Activated naive CD4-positive, alpha-beta T cell treated with anti-CD3 and anti-CD28 coated beads for 36 hours (primary cell): ENCODE measurements at regions not wholly inside any gene's neighbourhood (a gene's known extent, or its start where the extent isn't known, plus 50 kb on each side); places are given as distances from the start of the nearest gene placed in this dataset.

Experiments
- CTCF ChIA-PET: fragments of 350-600 bp; sonication (Branson Sonifier 250); formaldehyde crosslinking; loops from one replicate; lab custom pipeline; 2021; ENCODE audit warnings: antibody characterized with exemption; lab: Charles Lee
- DNase-seq: peaks from one replicate; pipeline ENCODE4 v3.0.0-alpha.2; 2020
- H3K27ac Mint-ChIP-seq: one replicate; pipeline ENCODE4 v1.8.0; 2021; ENCODE audit warnings: mild to moderate bottlenecking, mixed read lengths
- H3K27me3 Mint-ChIP-seq: one replicate; pipeline ENCODE4 v1.8.0; 2021; ENCODE audit warnings: low read depth, mixed read lengths
- H3K36me3 Mint-ChIP-seq: one replicate; pipeline ENCODE4 v1.8.0; 2021; ENCODE audit warnings: low read depth, mixed read lengths
- H3K4me1 Mint-ChIP-seq: one replicate; pipeline ENCODE4 v1.8.0; 2021; ENCODE audit warnings: low read depth, mixed read lengths
- H3K4me3 Mint-ChIP-seq: one replicate; pipeline ENCODE4 v1.8.0; 2021; ENCODE audit warnings: mild to moderate bottlenecking, moderate library complexity, mixed read lengths
- H3K9me3 Mint-ChIP-seq: one replicate; pipeline ENCODE4 v1.8.0; 2021; ENCODE audit warnings: mixed read lengths
- intact Hi-C: fragments of 100-400 bp; cut with micrococcal nuclease; formaldehyde crosslinking; loops from one replicate; pipeline ENCODE4 v1.15.1; 2023

DNA sequence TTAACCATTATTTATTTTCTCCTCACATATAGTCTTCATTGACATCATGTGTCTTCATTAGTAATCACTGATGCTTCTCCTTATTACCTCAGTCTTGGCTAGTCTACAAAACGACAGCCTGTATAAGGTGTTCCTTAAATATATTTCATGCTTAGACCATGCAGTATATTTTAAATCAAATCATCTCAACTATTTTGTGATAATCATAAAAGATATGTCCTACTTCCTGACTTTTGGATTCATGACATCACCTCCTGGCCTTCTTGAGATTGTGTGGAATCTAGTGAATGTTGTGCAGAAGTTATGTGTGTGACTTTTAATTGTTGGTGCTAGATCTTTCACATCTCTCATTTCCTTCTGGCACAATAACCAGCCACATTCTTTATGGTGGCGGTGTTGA is 1339.3 kb upstream of the C9orf72 start:
- DNase-seq = no peak
- CTCF ChIA-PET = no interaction called here
- Mint-ChIP-seq H3K4me1 (no peaks in the 10 kb centered on the region), H3K4me3 (no peak overlapping the region), H3K27ac (no peak overlapping the region), H3K36me3 (no peaks in the 10 kb centered on the region), H3K27me3 (no peaks in the 10 kb centered on the region), H3K9me3 (no peaks in the 10 kb centered on the region)
- intact Hi-C loops = no loop called here

- intact Hi-C loops = no loop called here
- Mint-ChIP-seq H3K27me3 (no peaks in the 10 kb centered on the region), H3K36me3 (no peaks in the 10 kb centered on the region), H3K27ac (no peak overlapping the region), H3K4me3 (no peak overlapping the region), H3K4me1 (no peaks in the 10 kb centered on the region), H3K9me3 (no peaks in the 10 kb centered on the region)
- CTCF ChIA-PET = no interaction called here
- no peak for DNase-seq
Measured at GRCh38 chr9:28915202-28915930, 1342.1 kb upstream of the C9orf72 start.

DNA sequence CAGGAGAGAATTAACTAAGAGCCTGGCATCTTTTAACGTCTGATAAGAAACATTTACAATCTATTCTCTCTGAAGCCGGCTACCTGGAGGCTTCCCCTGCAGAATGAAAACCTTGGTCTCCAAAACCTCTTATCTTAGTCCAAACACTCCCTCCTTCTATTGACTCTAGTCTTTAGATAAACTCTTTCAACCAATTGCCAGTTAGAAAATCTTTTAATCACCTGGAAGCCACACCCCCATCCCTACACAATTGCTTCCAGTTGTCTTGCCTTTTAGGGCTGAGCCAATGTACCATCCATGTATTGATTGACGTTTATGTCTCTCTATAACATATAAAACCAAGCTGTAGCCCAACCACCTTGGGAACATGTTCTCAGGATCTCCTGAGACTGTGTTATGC is 1343.1 kb upstream of the C9orf72 start:
- CTCF ChIA-PET = no interaction called here
- H3K27ac Mint-ChIP-seq = no peak overlapping the region
- intact Hi-C loops = no loop called here
- H3K4me3 Mint-ChIP-seq = no peak overlapping the region
- no peaks in the 10 kb centered on the region for H3K9me3 Mint-ChIP-seq
- H3K27me3 Mint-ChIP-seq = no peaks in the 10 kb centered on the region
- no peaks in the 10 kb centered on the region for H3K36me3 Mint-ChIP-seq
- no peak for DNase-seq
- no peaks in the 10 kb centered on the region for H3K4me1 Mint-ChIP-seq

DNA sequence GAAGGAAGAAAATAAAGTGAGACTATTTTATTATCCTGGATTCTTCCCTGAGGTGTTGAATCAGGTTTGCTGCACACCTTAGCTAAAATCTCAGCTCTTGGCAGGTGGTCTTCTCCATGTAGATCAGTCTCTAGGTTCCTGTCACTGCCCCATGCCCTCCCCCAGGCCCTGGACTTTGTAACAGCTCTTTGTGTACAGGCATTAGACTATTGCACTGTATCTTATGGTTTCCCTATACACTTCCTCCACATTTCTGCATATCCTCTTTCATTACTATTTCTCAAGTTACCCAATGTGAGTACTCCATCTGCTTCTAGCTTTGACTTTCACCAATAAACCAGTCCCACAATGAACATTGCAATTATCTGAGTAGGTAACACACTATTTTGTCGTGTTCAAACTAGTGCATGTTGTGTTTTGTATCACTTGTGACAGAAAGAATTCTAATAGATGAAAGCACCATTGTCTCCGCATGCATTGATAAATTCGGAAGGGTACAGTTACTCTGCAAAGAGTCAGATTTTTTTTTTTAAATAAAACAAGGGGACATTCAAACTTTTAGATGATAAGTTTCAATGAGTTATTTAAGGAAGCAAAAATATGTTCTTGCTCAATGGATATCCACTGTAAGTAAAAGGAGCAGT is 1348.7 kb upstream of the C9orf72 start:
- Mint-ChIP-seq H3K36me3 (no peaks in the 10 kb centered on the region), H3K27me3 (no peaks in the 10 kb centered on the region), H3K27ac (no peak overlapping the region), H3K4me3 (no peak overlapping the region), H3K9me3 (no peaks in the 10 kb centered on the region), H3K4me1 (no peaks in the 10 kb centered on the region)
- DNase-seq = no peak
- CTCF ChIA-PET = no interaction called here
- intact Hi-C loops = no loop called here

DNA sequence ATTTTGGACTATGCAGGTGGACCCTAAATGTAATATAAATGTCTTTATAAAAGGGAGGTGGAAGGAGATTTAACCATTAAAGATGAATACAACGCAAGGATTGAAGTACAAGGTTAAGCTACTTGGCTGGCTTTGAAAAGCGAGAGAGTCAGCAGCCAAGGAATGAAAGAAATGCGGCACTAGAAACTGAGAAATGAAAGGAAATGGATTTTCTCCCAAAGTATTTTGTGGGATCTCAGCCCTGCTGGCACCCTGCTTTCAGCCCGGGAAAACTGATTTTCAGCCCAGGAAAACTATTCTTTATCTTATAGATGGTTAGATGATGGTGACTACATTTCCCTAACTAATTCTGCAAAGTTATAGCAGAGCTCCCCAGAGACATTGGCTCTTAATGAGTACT is 1349.6 kb upstream of the C9orf72 start:
- Mint-ChIP-seq H3K4me1 (no peaks in the 10 kb centered on the region), H3K4me3 (no peak overlapping the region), H3K36me3 (no peaks in the 10 kb centered on the region), H3K27me3 (no peaks in the 10 kb centered on the region), H3K27ac (no peak overlapping the region), H3K9me3 (no peaks in the 10 kb centered on the region)
- intact Hi-C loops = no loop called here
- CTCF ChIA-PET = no interaction called here
- no peak for DNase-seq

- H3K9me3 Mint-ChIP-seq = no peaks in the 10 kb centered on the region
- H3K4me1 Mint-ChIP-seq = no peaks in the 10 kb centered on the region
- no peak overlapping the region for H3K4me3 Mint-ChIP-seq
- no peaks in the 10 kb centered on the region for H3K27me3 Mint-ChIP-seq
- CTCF ChIA-PET = no interaction called here
- DNase-seq = no peak
- intact Hi-C loops = no loop called here
- H3K36me3 Mint-ChIP-seq = no peaks in the 10 kb centered on the region
- no peak overlapping the region for H3K27ac Mint-ChIP-seq
Measured at GRCh38 chr9:28923351-28923750, 1350.1 kb upstream of the C9orf72 start.

GRCh38 chr9:28925157-28925556 is 1351.9 kb upstream of the C9orf72 start:
- no peaks in the 10 kb centered on the region for H3K27me3 Mint-ChIP-seq
- CTCF ChIA-PET = interaction anchor here (1.1 kb wide), 1 partner anchor 406 kb away, joined by 3 read pairs; no protein-coding TSS in a partner anchor
- H3K4me1 Mint-ChIP-seq = no peaks in the 10 kb centered on the region
- no peaks in the 10 kb centered on the region for H3K36me3 Mint-ChIP-seq
- DNase-seq = no peak
- intact Hi-C loops = no loop called here
- H3K27ac Mint-ChIP-seq = no peak overlapping the region
- H3K4me3 Mint-ChIP-seq = no peak overlapping the region
- H3K9me3 Mint-ChIP-seq = no peaks in the 10 kb centered on the region

GRCh38 chr9:28926306-28926705 is 1353.0 kb upstream of the C9orf72 start:
- H3K27me3 Mint-ChIP-seq = no peaks in the 10 kb centered on the region
- H3K9me3 Mint-ChIP-seq = no peaks in the 10 kb centered on the region
- no peak for DNase-seq
- H3K4me3 Mint-ChIP-seq = no peak overlapping the region
- CTCF ChIA-PET = no interaction called here
- no peak overlapping the region for H3K27ac Mint-ChIP-seq
- H3K36me3 Mint-ChIP-seq = no peaks in the 10 kb centered on the region
- H3K4me1 Mint-ChIP-seq = no peaks in the 10 kb centered on the region
- intact Hi-C loops = no loop called here

DNA sequence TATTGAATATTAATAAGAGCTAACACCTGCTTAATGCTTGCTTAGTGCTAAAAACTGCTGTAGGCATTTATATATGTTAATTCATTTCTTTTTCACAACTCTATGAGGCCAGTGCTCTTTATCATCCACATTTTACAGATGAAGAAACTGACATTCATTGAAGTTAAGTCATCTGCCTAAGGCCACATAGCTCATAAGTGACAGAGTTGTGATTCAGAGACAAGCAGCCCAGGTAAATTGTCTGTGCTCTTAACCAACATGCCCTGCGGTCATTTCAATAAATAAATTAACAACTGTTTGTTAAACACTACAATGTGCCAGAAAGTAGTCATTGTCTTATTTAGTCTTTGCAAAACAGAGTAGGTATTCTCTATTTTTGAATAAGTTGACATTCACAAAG is 1354.4 kb upstream of the C9orf72 start:
- CTCF ChIA-PET = no interaction called here
- Mint-ChIP-seq H3K36me3 (no peaks in the 10 kb centered on the region), H3K4me3 (no peak overlapping the region), H3K9me3 (no peaks in the 10 kb centered on the region), H3K27me3 (no peaks in the 10 kb centered on the region), H3K27ac (no peak overlapping the region), H3K4me1 (no peaks in the 10 kb centered on the region)
- no peak for DNase-seq
- intact Hi-C loops = no loop called here

DNA sequence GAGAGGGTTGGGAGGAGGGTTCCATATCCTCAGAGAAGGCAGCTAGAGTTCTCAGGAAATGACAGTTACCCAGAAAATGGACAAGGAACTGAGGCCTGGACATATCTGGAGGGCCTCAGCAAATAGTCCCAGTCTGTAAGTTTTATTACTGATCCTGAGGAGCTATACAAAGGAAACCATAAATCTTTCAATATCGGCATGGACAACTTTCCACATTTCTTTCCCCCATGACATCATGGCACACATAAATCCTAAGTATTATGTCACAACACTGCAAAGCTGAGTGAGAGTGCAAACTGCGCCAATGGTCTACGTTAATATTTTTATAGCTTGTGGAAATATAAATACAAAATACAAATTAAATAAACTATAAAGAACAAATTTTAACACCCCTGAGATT is 1356.2 kb upstream of the C9orf72 start:
- no peaks in the 10 kb centered on the region for H3K27me3 Mint-ChIP-seq

DNA sequence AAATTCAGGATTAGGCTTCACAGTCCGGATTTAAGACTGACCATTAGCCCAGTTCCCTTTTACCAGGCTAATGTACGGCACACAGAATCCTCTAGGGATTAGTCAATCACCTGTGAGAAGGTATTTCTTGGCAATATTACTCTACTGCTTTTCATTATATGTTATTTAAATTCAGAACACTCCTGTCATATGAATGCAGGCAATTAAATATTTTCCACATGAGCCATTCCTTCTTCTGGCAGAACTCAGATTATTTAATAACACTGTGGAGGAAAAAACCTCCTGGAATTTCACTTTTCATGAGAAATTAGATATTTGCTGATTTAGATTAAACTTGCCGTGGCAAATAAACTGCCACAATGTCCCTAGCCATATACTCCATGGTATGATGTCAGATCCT is 1357.5 kb upstream of the C9orf72 start:
- CTCF ChIA-PET = no interaction called here
- Mint-ChIP-seq H3K4me1 (no peaks in the 10 kb centered on the region), H3K36me3 (no peaks in the 10 kb centered on the region), H3K9me3 (no peaks in the 10 kb centered on the region), H3K27me3 (no peaks in the 10 kb centered on the region), H3K4me3 (no peak overlapping the region), H3K27ac (no peak overlapping the region)
- no peak for DNase-seq
- intact Hi-C loops = no loop called here

More for the DNA sequence above, 1356.2 kb upstream of the C9orf72 start:
- Mint-ChIP-seq H3K9me3 (no peaks in the 10 kb centered on the region), H3K36me3 (no peaks in the 10 kb centered on the region), H3K4me3 (no peak overlapping the region), H3K4me1 (no peaks in the 10 kb centered on the region), H3K27ac (no peak overlapping the region)
- intact Hi-C loops = no loop called here
- CTCF ChIA-PET = no interaction called here
- DNase-seq = no peak

DNA sequence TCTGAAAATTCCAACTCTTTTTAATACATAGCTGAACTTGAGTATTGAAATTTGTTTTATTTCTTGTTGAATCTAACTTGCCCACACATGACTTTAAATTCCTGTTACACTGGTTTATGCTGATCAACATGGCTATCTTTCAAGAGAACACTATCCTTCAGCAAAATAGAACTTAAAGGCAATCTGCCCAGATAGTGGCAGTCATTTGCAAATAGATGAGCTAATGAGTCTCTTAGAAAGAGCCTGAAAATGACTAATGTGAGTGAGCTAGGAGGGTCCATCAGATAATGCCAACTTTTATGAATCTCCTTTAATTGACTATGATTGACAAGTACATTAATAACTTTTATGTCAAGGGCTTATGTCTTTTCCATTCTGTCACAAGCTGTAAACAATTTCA is 1360.8 kb upstream of the C9orf72 start:
- intact Hi-C loops = no loop called here
- CTCF ChIA-PET = no interaction called here
- H3K27me3 Mint-ChIP-seq = no peaks in the 10 kb centered on the region
- no peaks in the 10 kb centered on the region for H3K36me3 Mint-ChIP-seq
- H3K9me3 Mint-ChIP-seq = no peaks in the 10 kb centered on the region
- no peaks in the 10 kb centered on the region for H3K4me1 Mint-ChIP-seq
- no peak for DNase-seq
- no peak overlapping the region for H3K4me3 Mint-ChIP-seq
- no peak overlapping the region for H3K27ac Mint-ChIP-seq

DNA sequence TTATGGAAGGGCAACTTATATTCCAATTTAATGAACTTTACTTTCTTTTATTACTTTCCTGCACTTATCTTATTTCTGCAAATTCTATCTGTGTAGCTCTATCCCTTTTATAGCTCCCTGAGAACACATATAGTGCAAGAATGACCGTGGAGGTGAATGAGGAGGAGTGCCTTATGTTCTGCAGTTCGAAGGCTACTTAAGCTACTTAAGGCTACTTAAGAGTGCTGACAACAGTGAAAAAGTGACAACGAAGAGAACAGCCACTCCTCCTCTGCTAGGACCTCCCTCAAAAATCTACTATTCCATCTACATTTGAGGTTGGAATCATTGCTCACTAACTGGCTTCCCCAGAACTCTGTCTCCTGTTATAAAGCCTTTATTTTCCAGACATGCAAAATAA is 1365.7 kb upstream of the C9orf72 start:
- Mint-ChIP-seq H3K36me3 (no peaks in the 10 kb centered on the region), H3K9me3 (no peaks in the 10 kb centered on the region), H3K27me3 (no peaks in the 10 kb centered on the region), H3K4me1 (no peaks in the 10 kb centered on the region), H3K4me3 (no peak overlapping the region), H3K27ac (no peak overlapping the region)
- intact Hi-C loops = no loop called here
- DNase-seq = no peak
- CTCF ChIA-PET = no interaction called here
